ENCODE measurements at regions not wholly inside any gene's neighbourhood (a gene's known extent, or its start where the extent isn't known, plus 50 kb on each side); places are given as distances from the start of the nearest gene placed in this dataset.
"Not testable (repeated sequence)": the region's sequence is repeated elsewhere in the genome, so short reads cannot be mapped to it uniquely, and the experiment has no call there.

DNA sequence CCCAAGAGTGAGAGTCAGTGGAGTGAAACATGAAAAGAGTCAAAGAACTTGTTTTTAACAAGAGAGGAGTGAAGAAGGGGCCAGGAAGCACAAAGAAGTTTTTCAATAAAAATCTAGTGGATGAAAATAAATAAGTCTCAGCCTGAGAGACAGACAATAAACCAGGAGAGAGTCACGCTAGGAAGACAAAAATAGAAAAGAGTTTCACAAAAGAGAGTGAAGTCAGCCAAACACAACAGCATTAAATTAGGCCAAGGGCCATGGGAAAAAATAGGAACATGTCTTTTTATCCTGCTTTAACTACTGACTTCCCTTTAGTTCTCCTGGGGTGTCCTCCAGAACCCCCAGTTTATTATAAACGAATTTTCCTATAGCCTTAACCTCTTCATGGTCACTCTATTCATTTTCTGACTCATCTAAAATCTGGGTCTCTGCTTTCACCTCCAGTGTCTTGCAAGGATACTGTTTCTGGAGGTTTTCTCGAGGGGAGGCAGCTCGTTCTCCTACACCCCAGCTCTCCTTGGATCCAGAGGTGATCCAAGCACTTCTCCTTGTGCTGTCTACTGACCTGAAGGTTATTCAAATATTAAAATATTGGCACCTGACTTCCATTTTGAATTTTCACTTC, 571.5 kb upstream of the PPP2R3A start:
- DNase-seq (ENCODE audit: low read depth in 3 of 3), result no peak

DNA sequence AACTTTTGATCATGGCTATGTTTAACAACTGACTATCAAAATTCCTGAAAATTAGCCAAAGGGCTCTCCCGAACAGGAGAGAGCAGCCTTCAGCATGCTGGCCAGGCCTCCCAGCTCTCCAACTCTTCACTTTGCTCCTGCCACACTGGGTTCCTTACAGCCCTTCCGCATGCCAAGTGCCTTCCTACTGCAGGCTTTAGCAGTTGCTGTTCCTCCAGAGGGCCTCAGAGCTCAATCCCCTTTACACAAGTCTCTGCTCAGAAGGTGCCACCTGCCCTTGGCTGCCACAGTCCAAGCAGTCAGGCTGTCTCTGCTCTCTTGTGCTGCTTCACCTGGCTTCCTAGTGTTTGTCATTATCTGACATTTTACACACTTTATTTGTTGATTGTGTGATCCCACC, 553.1 kb upstream of the PPP2R3A start:
- DNase-seq (ENCODE audit: low read depth in 3 of 3), result no peak

DNA sequence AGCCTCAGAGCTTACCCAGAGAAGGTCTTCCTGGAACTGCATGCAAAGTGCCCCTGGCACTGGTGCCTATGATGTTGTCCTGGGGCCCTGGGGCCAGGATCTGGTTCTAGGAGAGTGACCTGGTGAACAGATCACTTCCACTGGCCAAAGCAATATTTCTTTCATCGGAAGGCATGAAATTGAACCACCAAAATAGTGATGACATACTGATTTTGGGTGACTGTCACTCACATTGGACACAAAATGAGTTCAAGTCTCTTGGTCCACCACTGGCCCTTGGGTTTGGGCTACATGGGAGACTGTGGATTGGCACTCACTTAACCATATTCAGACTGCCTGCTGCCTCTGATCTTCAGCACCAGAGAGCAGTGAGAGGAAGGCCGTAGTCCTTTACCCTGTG, 549.3 kb upstream of the PPP2R3A start:
- no peak for DNase-seq (ENCODE audit: low read depth in 3 of 3)

DNA sequence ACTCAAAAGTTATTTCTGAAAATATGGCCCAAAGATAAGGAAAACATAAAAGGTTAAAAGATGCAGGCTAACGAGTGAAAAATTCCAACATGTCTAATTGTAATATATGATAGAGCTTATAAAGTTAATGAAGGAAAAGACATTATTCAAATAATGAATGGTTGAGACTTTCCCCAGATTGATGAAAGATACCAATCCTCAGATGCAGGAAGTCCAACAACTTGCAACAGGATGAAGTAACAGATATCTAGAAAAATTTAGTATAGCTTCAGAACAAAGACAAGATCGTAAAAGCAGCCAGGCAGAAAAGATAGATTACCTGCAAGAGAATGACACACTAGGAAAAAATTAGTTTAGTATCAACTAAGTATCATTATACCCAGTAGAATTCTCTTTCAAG, 546.4 kb upstream of the PPP2R3A start:
- DNase-seq (ENCODE audit: low read depth in 3 of 3), result no peak

DNA sequence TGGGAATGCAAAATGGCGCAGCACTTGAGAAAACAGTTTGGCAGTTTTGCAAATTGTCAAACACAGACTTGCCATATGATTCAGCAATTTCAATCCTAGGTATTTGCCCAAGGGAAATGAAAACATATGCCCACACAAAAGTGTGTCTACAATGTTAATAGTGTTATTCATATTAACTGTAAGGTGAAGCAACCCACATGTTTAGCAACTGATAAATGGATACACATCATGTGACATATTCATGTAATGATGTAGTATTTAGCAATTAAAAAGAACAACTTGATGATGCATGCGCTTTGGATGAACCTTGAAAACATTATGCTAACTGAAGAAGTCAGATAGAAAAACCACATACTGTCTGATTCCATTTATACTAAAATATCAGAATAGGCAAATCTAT, 539.0 kb upstream of the PPP2R3A start:
- no peak for DNase-seq (ENCODE audit: low read depth in 3 of 3)

DNA sequence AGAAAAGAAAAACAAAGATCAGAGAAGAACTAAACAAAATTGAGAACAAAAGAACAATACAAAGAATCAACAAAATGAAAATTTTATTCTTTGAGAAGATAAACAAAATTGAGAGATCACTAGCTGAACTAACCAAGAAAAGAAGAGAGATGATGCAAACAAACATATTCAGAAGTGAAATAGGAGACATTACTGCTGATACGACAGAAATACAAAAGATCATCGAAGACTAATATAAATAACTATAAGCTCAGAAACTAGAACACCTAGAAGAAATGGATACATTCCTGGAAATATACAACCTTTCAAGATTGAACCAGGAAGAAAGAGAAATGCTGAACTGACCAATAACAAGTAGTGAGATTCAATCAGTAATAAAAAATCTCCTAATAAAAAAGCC, 533.1 kb upstream of the PPP2R3A start:
- no peak for DNase-seq (ENCODE audit: low read depth in 3 of 3)

DNA sequence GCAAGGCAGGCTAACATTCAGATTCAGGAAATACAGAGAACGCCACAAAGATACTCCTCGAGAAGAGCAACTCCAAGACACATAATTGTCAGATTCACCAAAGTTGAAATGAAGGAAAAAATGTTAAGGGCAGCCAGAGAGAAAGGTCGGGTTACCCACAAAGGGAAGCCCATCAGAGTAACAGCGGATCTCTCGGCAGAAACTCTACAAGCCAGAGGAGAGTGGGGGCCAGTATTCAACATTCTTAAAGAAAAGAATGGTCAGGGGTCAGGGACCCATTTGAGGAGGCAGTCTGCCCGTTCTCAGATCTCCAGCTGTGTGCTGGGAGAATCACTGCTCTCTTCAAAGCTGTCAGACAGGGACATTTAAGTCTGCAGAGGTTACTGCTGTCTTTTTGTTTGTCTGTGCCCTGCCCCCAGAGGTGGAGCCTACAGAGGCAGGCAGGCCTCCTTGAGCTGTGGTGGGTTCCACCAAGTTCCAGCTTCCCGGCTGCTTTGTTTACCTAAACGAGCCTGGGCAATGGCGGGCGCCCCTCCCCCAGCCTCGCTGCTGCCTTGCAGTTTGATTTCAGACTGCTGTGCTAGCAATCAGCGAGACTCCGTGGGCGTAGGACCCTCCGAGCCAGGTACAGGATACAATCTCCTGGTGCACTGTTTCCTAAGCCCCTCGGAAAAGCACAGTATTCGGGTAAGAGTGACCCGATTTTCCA, 526.5 kb upstream of the PPP2R3A start:
- DNase-seq (ENCODE audit: low read depth in 3 of 3), result not testable (repeated sequence)

DNA sequence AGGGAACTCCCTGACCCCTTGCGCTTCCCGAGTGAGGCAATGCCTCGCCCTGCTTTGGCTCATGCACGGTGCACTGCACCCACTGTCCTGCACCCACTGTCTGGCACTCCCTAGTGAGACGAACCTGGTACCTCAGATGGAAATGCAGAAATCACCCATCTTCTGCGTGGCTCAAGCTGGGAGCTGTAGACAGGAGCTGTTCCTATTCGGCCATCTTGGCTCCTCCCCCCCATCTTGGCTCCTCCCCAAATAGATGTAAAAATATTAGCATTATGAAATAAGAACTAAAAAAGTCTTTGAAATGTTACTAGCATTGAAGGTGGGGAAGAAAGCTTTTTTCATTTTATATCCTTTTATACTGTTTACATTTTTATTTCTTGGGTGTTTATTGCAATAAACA, 525.9 kb upstream of the PPP2R3A start:
- not testable (repeated sequence) for DNase-seq (ENCODE audit: low read depth in 3 of 3)

DNA sequence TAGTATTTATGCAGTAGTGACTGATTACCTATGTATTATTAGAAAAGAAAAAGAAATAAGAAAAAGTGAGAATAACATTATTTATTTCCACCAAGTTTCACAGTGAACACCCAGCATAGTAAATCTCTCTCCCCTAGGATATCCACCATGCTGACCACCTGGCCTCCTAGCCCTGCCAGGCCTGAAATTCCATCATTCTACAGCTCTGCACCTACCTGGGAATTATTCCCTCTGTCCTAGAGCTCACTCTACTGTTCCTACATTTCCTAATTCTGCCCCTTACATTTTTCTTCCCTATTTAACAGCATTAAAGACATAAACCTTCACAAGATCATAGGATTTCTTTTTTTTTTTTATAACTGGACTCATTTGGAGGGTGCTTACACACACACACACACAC, 525.3 kb upstream of the PPP2R3A start:
- DNase-seq (ENCODE audit: low read depth in 3 of 3), result no peak

DNA sequence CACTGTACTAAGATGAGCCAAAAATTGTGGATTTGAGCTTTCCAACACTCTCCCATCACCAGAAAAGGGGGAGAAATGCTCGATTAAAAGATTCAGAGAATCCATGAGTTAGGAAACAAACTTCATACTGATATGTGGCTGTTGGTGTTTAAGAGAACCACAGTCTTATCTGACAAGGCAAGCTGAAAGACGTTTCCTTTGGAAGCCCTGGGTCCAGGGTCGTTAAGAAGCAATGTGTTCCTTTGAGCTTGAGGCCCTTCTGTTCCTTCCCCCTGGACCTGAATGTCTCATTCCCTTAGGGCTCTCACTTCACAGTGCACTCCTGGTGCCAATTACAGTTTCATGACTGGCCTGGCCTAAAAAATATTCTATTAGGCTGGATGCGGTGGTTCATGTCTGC, 524.8 kb upstream of the PPP2R3A start:
- no peak for DNase-seq (ENCODE audit: low read depth in 3 of 3)

DNA sequence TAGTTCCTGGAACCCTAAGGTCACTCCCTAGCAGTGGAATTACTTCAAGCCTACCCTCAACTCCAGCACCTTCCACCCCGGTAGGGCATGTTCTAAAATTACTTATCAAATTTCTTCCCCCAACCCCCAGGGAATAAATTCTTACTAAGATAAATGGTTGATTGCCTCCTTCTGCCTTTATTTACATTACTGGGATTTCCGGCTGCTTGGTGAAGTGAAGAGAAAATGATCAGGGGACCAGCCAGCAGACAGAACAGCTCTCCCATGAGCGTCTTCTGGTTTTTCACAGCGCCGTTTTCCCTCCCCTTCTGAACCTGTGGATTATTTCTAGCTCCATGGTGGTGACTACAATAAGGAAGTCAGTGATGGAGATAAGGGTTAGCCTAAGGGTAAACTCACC, 521.5 kb upstream of the PPP2R3A start:
- DNase-seq (ENCODE audit: low read depth in 3 of 3), result no peak

DNA sequence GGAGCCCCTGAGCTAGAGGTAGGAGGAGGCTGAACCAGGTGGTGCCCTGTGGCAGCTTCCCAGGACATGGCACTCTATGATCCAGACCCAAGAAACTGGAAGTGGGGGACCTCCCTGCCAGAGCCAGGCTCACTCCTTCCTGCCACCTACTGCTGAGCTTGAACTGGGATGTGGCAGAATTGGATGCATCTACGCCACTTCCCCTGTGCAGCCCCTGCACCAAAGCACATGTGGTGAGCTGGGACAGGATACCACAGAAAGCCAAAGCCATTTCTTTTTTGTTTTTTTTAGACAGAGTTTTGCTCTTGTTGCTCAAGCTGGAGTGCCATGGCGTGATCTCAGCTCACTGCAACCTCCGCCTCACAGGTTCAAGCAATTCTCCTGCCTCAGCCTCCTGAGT, 518.0 kb upstream of the PPP2R3A start:
- no peak for DNase-seq (ENCODE audit: low read depth in 3 of 3)

DNA sequence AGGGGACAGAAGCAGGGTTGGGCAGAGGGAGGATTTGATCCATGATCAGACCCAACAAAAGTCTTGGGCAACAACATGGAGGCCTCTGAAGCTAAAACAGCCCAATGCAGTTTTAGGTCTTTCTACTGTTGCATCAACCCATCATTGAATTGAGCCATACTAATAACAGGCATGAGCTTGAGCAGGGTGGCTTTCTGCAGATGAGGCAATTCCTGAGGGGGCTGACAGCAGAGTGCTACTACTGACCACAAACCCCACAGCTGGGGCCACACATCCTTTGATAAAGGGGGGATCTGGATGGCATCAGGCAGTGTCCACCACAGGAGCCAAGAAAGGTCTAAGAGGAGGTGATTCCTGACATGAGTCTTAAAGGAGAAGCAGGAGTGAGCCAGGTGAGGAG, 517.0 kb upstream of the PPP2R3A start:
- DNase-seq (ENCODE audit: low read depth in 3 of 3), result no peak

DNA sequence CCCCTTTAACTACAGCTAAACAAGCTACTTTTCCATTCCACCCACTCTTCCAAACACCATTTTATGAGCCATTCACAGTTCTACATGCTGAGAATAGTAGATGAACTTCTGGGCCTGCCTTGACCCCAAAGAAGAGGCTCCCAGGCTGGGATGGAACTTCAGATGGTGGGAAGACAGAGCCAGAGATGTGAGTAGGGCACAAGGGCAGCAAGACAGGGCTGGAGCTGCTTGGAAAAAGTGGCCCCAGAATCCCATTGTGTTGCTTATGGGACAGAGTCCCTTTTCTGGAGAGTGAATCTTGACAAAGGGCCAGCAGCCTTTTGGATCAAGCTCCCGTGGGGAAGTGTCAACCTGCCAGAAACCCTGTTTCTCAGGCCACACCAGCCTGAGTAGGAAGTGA, 516.5 kb upstream of the PPP2R3A start:
- DNase-seq (ENCODE audit: low read depth in 3 of 3), result no peak

DNA sequence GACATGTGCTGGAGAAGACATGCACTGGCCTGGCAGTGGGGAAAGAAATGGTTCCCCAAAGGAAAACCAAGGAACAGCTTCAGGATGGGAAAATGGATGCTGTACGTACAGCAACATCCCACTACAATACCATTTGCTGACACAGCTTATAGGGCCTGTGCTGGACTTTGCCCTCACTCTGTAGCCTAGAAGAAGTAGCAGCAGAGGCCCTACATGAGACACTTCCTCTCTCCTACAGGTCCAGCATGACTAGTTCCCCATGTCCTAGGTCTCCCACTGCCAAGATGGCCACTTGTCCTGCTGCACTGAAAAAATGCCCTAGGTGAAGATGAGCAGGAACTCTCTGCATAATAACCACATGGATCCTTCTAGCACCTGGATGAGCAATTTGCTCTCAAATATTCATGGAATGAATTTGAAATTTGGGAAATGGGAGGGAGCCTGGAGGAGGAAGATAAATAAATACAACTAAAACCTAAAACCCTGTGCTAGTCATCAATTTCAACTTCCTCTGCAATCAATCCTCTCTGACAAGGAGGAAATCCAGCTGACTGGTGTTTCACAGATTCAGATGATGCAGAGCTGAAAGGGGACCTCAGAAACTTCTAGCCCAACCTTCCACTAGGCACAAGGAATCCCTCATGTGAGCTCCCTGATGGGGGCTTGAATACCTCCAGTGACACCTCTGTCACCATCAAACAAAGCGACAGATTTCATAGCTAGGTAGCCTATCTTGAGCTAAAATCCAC, 514.3 kb upstream of the PPP2R3A start:
- no peak for DNase-seq (ENCODE audit: low read depth in 3 of 3)

DNA sequence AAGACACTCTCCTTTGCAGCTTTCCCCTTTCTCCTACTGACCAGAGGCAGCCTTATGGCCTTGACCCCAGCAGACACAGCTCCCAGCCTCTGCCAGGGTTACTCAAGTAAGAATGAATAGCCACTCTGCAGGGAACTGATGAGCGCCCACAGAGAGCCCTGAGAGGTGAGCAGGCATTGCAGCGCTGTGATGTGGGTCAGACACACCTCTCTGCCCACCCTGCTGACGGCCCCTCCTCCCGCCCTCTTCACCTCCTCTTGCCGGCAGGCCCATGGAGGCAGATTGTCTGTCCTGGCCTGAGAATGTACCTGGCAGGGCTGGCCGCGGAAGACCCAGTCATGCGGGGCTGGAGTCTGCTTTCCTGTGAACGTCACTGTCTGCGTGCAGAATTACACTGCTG, 512.6 kb upstream of the PPP2R3A start:
- DNase-seq (ENCODE audit: low read depth in 3 of 3), result no peak

DNA sequence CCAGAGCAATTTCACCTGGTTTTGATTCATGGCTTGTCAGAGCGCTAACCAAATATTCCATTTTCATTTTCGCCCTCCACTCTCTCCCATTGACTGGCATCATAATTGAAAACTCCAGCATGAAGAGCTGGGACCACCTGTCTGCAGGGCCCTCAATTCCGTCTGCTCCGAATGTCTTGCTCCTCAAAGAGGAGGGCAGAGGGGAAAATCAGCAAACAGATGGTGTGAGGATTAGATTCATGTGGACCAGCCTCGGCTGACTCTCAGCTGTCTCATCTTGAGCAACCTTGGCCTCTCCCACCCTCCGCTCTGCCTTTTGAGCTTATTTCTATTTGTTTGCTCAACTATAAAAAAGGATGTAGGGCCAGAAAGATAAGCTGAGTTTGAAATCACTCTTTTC, 512.2 kb upstream of the PPP2R3A start:
- DNase-seq (ENCODE audit: low read depth in 3 of 3), result no peak

DNA sequence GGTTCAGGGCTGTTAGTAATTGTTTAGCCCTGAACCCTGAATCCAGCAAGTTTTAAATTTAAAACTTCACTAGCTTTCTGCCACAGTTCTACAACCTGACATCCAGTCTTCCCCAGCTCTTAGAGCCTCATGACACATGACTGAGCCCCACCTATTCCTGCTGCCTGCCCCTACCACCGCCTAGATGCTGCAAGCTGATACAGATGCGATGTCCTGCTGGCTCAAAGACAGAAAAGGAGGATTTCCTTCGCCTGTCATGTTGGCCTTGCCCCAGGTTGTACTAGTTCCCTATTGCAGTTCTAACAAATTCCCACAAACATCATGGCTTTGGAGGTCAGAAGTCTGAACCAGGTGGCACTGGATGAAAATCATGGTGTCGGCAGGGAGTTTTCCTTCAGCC, 510.6 kb upstream of the PPP2R3A start:
- no peak for DNase-seq (ENCODE audit: low read depth in 3 of 3)

DNA sequence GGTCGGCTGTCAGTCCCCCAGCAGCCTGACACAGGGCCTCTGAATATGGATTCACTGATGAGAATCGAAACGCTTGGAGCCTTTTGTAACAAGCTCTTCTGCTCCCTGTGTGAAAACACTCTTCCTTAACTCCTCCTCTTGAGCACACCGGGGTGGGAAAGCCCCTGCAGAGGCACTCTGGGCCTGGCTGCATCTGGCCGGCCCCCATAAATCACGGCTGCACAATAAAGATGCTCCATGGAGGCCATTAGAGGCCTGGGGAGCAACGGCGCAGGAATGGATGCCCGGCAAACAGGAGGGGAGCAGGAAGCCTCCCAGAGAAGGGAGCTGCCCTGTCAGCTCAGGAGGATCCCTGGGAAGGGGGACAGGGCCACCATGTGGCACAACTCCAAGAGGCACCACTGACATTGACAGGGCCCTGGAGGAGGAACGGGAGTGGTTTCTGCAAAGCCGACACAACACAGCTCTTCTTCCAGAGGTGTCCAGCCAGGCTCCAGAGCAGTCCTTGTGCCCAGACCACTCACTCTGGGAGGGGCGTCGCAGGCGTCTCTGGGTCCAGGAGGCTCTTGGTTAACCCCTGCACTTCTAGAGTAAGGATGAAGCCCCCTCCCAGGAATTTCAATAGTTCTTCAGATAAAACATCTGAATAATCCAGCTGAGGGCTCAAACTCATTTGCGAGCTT, 509.3 kb upstream of the PPP2R3A start:
- no peak for DNase-seq (ENCODE audit: low read depth in 3 of 3)

DNA sequence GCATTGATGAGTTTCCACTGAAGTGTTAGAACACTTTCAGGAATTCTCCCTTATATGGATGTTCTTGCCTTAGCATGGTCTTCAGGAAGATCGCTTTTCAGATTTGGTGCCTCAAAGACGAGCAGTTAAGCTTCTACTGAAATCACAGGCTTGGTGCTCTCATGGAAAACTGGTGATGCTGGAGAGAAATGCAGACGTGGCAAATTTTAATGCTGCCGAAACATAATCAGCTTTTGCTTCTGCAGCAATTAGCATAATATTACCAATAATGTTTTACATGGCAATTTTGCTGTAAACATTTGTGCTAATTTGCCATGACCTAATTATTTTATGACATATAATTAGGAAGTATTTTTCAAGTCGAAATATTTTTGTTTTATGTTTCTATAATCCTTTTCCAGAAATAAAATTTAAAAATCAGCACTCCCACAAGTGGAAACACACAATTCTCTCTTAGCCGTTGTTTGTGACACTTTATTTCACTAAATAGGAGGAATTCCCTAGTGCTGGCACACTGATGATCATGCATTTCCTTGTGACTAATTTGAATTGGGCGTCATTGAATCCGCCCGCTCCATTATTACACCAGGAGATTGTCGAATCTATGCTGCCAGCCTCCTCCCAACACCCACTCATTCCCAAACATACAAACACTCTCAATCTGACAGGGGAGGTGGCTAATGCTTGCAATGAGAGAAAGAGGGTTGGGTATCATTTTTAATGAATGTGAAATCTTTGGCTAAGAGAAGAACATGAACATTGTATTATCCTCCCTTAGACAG, 506.8 kb upstream of the PPP2R3A start:
- DNase-seq (ENCODE audit: low read depth in 3 of 3), result no peak

DNA sequence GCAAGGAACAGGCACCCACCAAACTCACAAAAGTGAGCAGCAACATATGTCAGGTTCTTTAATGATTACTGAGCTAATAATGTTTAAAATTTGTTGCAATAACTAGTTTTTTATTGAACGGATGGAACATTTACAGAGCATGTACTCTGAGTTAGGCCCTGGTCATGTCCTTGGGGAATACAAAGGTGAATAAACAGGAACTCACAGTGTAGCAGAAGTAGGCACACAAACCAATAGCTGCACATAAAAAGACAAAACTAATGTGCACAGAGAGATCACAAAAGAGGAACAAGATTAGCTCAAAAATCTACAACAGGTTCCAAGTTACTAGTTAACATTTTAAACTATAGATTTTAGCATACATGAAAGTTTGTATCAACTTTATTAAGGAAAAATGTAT, 505.3 kb upstream of the PPP2R3A start:
- DNase-seq (ENCODE audit: low read depth in 3 of 3), result no peak

DNA sequence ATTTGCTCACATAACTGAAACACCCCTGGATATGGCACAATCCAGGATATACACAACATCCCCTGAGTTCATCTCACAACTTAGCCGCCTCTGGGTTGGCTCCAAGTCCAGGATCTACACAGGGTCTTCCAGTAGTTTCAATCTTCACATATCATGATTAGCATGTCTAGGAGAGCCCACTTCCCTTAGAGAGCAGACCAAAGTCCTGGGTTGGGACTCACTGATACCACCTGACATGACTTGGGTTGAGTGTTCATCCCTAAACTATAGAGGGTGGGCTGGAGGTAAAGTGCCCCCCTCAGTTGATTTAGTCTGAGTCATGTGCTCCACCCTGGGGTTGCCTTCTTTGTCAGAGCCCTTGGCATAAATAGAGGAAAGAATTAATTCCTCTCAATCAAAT, 493.6 kb upstream of the PPP2R3A start:
- no peak for DNase-seq (ENCODE audit: low read depth in 3 of 3)
